ENCODE measurements at regions not wholly inside any gene's neighbourhood (a gene's known extent, or its start where the extent isn't known, plus 50 kb on each side); places are given as distances from the start of the nearest gene placed in this dataset.

- TF ChIP-seq ZFX (IDR thresholded peaks at IDR 0.05; ENCODE audit: borderline replicate concordance) = no peak
- no peak for TF ChIP-seq CTCF (IDR thresholded peaks at IDR 0.05)
Measured at GRCh38 chr2:153221087-153221486, 257.5 kb downstream of the RPRM start.

GRCh38 chr2:153218851-153219250 is 259.7 kb downstream of the RPRM start:
- TF ChIP-seq ZFX (IDR thresholded peaks at IDR 0.05; ENCODE audit: borderline replicate concordance) (no peak), CTCF (IDR thresholded peaks at IDR 0.05) (no peak)
- no peak overlapping the region for H3K27ac ChIP-seq

More at GRCh38 chr2:153221087-153221486, 257.5 kb downstream of the RPRM start:
- no peak overlapping the region for H3K27ac ChIP-seq

- TF ChIP-seq ZFX (IDR thresholded peaks at IDR 0.05; ENCODE audit: borderline replicate concordance) (no peak), CTCF (IDR thresholded peaks at IDR 0.05) (no peak)
Measured at GRCh38 chr2:153214337-153214736, 264.2 kb downstream of the RPRM start.

GRCh38 chr2:153213022-153213421 is 265.5 kb downstream of the RPRM start:
- TF ChIP-seq ZFX (IDR thresholded peaks at IDR 0.05; ENCODE audit: borderline replicate concordance) (no peak), CTCF (IDR thresholded peaks at IDR 0.05) (no peak)
- H3K27ac ChIP-seq = no peak overlapping the region

More at GRCh38 chr2:153214337-153214736, 264.2 kb downstream of the RPRM start:
- no peak overlapping the region for H3K27ac ChIP-seq

- no peak overlapping the region for H3K27ac ChIP-seq
- TF ChIP-seq ZFX (IDR thresholded peaks at IDR 0.05; ENCODE audit: borderline replicate concordance) = no peak
- TF ChIP-seq CTCF (IDR thresholded peaks at IDR 0.05) = no peak
Measured at GRCh38 chr2:153197402-153198386, 280.9 kb downstream of the RPRM start.

- H3K27ac ChIP-seq = no peak overlapping the region
- TF ChIP-seq CTCF (IDR thresholded peaks at IDR 0.05) (no peak), ZFX (IDR thresholded peaks at IDR 0.05; ENCODE audit: borderline replicate concordance) (no peak)
Measured at GRCh38 chr2:153196378-153197058, 282.0 kb downstream of the RPRM start.

Measured in 22Rv1 (cell line).